ENCODE measurements at regions not wholly inside any gene's neighbourhood (a gene's known extent, or its start where the extent isn't known, plus 50 kb on each side); places are given as distances from the start of the nearest gene placed in this dataset.

DNA sequence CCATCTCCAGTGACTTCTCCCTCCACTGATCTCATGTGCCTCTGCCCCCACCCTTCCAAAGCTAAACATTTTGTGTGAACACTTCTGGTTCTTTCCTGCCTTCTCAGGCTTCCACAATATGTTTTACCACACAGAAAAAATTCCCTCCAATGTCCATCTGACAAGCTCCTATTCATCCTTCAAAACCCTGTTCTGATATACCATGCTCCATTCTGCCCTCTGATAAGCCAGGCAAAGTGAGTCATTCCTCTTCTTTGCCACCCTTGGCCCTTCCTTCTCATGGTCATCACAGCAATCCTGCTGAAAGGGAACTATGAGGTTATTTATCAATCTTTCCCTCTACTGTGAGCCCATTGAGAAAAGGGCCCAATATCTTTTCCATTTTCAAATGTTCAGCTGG is 97.6 kb downstream of the BARX1 start:
- TF ChIP-seq POLR2AphosphoS5 (IDR thresholded peaks at IDR 0.05; ENCODE audit: low read depth, low read length) (no peak), TAF1 (IDR thresholded peaks at IDR 0.05; ENCODE audit: borderline replicate concordance, low read depth, low read length) (no peak)
